IPS-18a (cell line): ENCODE measurements at regions not wholly inside any gene's neighbourhood (a gene's known extent, or its start where the extent isn't known, plus 50 kb on each side); places are given as distances from the start of the nearest gene placed in this dataset.
A peak's percentile ranks its signal among the peaks of the same experiment; 100 is the strongest.

Experiments
- H3K27ac ChIP-seq: one replicate; pipeline ENCODE4 v1.5.1; 2013; ENCODE audit warnings: low read length
- H3K27me3 ChIP-seq: one replicate; pipeline ENCODE4 v1.6.1; 2013; ENCODE audit warnings: mild to moderate bottlenecking, low read length; ENCODE audit not compliant: control insufficient read depth, insufficient read depth
- H3K36me3 ChIP-seq: one replicate; pipeline ENCODE4 v1.6.1; 2013; ENCODE audit warnings: low read depth, low read length; ENCODE audit not compliant: control insufficient read depth
- H3K4me1 ChIP-seq: one replicate; pipeline ENCODE4 v1.6.1; 2013; ENCODE audit warnings: low read depth, low read length; ENCODE audit not compliant: control insufficient read depth
- H3K4me3 ChIP-seq: one replicate; pipeline ENCODE4 v1.5.1; 2013; ENCODE audit warnings: low read length
- H3K9ac ChIP-seq: one replicate; pipeline ENCODE4 v1.6.1; 2013; ENCODE audit warnings: mild to moderate bottlenecking, low read length, moderate library complexity
- H3K9me3 ChIP-seq: one replicate; pipeline ENCODE4 v1.6.1; 2013; ENCODE audit warnings: low read depth, low read length; ENCODE audit not compliant: control insufficient read depth

GRCh38 chr3:84836961-84837360, 121.8 kb upstream of the CADM2 start:
- Histone ChIP-seq H3K36me3 (no peaks in the 10 kb centered on the region), H3K9me3 (no peaks in the 10 kb centered on the region), H3K27me3 (no peaks in the 10 kb centered on the region), H3K27ac (peak overlapping the region; percentile 98), H3K4me3 (no peak overlapping the region), H3K4me1 (peaks cover 24% of the 10 kb centered on the region), H3K9ac (peak overlapping the region; percentile 61)

GRCh38 chr3:84877092-84877491, 81.7 kb upstream of the CADM2 start:
- Histone ChIP-seq H3K9me3 (no peaks in the 10 kb centered on the region), H3K27ac (no peak overlapping the region), H3K27me3 (no peaks in the 10 kb centered on the region), H3K36me3 (no peaks in the 10 kb centered on the region), H3K9ac (no peak overlapping the region), H3K4me1 (no peaks in the 10 kb centered on the region), H3K4me3 (no peak overlapping the region)

- no peaks in the 10 kb centered on the region for H3K4me1 ChIP-seq
- no peak overlapping the region for H3K27ac ChIP-seq
- H3K9me3 ChIP-seq, result no peaks in the 10 kb centered on the region
- no peak overlapping the region for H3K9ac ChIP-seq
- no peaks in the 10 kb centered on the region for H3K36me3 ChIP-seq
- no peak overlapping the region for H3K4me3 ChIP-seq
- no peaks in the 10 kb centered on the region for H3K27me3 ChIP-seq
These were observed 77.5 kb upstream of the CADM2 start for GRCh38 chr3:84881288-84881687.

- H3K4me1 ChIP-seq, result no peaks in the 10 kb centered on the region
- no peaks in the 10 kb centered on the region for H3K36me3 ChIP-seq
- H3K4me3 ChIP-seq, result no peak overlapping the region
- H3K9me3 ChIP-seq, result no peaks in the 10 kb centered on the region
- no peak overlapping the region for H3K27ac ChIP-seq
- H3K27me3 ChIP-seq, result no peaks in the 10 kb centered on the region
- H3K9ac ChIP-seq, result no peak overlapping the region
These were observed 73.4 kb upstream of the CADM2 start for GRCh38 chr3:84885199-84885882.

- Histone ChIP-seq H3K4me3 (no peak overlapping the region), H3K27ac (no peak overlapping the region), H3K9me3 (no peaks in the 10 kb centered on the region), H3K4me1 (no peaks in the 10 kb centered on the region), H3K27me3 (no peaks in the 10 kb centered on the region), H3K36me3 (no peaks in the 10 kb centered on the region), H3K9ac (no peak overlapping the region)
These were observed 66.9 kb upstream of the CADM2 start for GRCh38 chr3:84891851-84892250.

- Histone ChIP-seq H3K27me3 (no peaks in the 10 kb centered on the region), H3K4me3 (no peak overlapping the region), H3K9ac (no peak overlapping the region), H3K9me3 (peaks cover 3% of the 10 kb centered on the region), H3K36me3 (no peaks in the 10 kb centered on the region), H3K4me1 (no peaks in the 10 kb centered on the region), H3K27ac (no peak overlapping the region)
These were observed 65.6 kb upstream of the CADM2 start for GRCh38 chr3:84893211-84893610.

GRCh38 chr3:84904212-84904611, 54.6 kb upstream of the CADM2 start:
- Histone ChIP-seq H3K27ac (no peak overlapping the region), H3K36me3 (no peaks in the 10 kb centered on the region), H3K27me3 (no peaks in the 10 kb centered on the region), H3K4me1 (no peaks in the 10 kb centered on the region), H3K4me3 (no peak overlapping the region), H3K9ac (no peak overlapping the region), H3K9me3 (peaks cover 3% of the 10 kb centered on the region)

- Histone ChIP-seq H3K27me3 (no peaks in the 10 kb centered on the region), H3K4me1 (no peaks in the 10 kb centered on the region), H3K9me3 (peaks cover 3% of the 10 kb centered on the region), H3K36me3 (no peaks in the 10 kb centered on the region), H3K27ac (no peak overlapping the region), H3K9ac (no peak overlapping the region), H3K4me3 (no peak overlapping the region)
These were observed 53.8 kb upstream of the CADM2 start for GRCh38 chr3:84904816-84905555.

- H3K4me3 ChIP-seq, result no peak overlapping the region
- no peaks in the 10 kb centered on the region for H3K27me3 ChIP-seq
- no peaks in the 10 kb centered on the region for H3K36me3 ChIP-seq
These were observed 53.3 kb upstream of the CADM2 start for GRCh38 chr3:84905556-84905920.

GRCh38 chr3:84906065-84906464, 52.7 kb upstream of the CADM2 start:
- Histone ChIP-seq H3K4me3 (no peak overlapping the region), H3K9ac (no peak overlapping the region), H3K27ac (no peak overlapping the region), H3K27me3 (no peaks in the 10 kb centered on the region), H3K36me3 (no peaks in the 10 kb centered on the region), H3K4me1 (no peaks in the 10 kb centered on the region), H3K9me3 (peaks cover 3% of the 10 kb centered on the region)

More at GRCh38 chr3:84905556-84905920, 53.3 kb upstream of the CADM2 start:
- Histone ChIP-seq H3K27ac (no peak overlapping the region), H3K9ac (no peak overlapping the region), H3K4me1 (no peaks in the 10 kb centered on the region), H3K9me3 (peaks cover 3% of the 10 kb centered on the region)
